Cardiac fibroblast (primary cell): ENCODE measurements at regions not wholly inside any gene's neighbourhood (a gene's known extent, or its start where the extent isn't known, plus 50 kb on each side); places are given as distances from the start of the nearest gene placed in this dataset.
A peak's percentile ranks its signal among the peaks of the same experiment; 100 is the strongest.

Experiments used
- DNase-seq, 2 donors: peaks; one replicate each; pipeline versions ENCODE4 v3.0.0 to v3.0.0-alpha.2; 2010; ENCODE audit warnings: low read depth in 2 of 2
- H3K4me3 ChIP-seq, 2 donors: replicated peaks in 1 of 2; 1 replicate in 1 of 2; 2 replicates in 1 of 2; pipeline ENCODE4 v1.5.1; 2011; ENCODE audit warnings: low read depth in 2 of 2, low read length in 2 of 2, mild to moderate bottlenecking in 2 of 2, moderate library complexity in 1 of 2
- TF ChIP-seq, protein P1 (sequence below): IDR thresholded peaks from one replicate; pipeline ENCODE4 v1.5.1; 2011; ENCODE audit warnings: low read depth, mild to moderate bottlenecking, low read length, inconsistent platforms

DNA sequence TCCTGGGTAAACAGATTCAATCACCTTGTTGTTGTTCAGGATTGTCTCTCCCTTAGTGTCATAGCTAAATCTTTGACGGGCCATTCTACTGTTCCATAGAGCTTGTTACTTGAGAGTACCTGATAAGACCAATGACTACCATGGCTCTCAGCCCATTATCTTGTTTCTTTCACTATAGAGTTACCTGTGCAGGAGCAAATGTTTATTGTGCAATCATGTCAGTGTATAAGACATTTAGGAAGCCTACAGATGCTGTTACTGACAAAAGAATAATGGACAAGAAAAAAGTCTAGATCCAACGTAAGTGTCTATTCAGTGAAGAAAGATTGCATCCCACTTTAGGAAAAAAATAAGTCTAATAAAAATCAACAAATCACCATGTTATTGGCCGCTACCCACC lies 1041.7 kb upstream of the AUTS2 start:
- DNase-seq, result no peak
- no peak overlapping the region for H3K4me3 ChIP-seq
- TF ChIP-seq, protein P1, sequence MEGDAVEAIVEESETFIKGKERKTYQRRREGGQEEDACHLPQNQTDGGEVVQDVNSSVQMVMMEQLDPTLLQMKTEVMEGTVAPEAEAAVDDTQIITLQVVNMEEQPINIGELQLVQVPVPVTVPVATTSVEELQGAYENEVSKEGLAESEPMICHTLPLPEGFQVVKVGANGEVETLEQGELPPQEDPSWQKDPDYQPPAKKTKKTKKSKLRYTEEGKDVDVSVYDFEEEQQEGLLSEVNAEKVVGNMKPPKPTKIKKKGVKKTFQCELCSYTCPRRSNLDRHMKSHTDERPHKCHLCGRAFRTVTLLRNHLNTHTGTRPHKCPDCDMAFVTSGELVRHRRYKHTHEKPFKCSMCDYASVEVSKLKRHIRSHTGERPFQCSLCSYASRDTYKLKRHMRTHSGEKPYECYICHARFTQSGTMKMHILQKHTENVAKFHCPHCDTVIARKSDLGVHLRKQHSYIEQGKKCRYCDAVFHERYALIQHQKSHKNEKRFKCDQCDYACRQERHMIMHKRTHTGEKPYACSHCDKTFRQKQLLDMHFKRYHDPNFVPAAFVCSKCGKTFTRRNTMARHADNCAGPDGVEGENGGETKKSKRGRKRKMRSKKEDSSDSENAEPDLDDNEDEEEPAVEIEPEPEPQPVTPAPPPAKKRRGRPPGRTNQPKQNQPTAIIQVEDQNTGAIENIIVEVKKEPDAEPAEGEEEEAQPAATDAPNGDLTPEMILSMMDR, result no peak

DNA sequence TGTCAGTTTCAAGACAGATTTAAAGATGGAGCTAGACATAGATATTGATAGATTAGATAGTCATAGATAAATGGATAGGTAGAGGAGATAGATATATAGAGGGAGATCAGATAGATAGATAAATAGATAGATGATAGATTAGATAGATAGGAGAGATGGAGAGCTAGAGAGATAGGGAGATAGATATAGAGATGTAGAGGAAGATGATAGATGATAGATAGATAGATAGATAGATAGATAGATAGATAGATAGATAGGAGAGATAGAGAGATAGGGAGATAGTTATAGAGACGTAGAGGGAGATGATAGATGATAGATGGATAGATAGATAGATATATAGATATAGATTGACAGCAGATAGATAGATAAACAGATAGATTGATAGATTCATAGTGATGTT lies 1038.8 kb upstream of the AUTS2 start:
- no peak for DNase-seq
- H3K4me3 ChIP-seq, result no peak overlapping the region
- TF ChIP-seq, protein P1, result no peak

DNA sequence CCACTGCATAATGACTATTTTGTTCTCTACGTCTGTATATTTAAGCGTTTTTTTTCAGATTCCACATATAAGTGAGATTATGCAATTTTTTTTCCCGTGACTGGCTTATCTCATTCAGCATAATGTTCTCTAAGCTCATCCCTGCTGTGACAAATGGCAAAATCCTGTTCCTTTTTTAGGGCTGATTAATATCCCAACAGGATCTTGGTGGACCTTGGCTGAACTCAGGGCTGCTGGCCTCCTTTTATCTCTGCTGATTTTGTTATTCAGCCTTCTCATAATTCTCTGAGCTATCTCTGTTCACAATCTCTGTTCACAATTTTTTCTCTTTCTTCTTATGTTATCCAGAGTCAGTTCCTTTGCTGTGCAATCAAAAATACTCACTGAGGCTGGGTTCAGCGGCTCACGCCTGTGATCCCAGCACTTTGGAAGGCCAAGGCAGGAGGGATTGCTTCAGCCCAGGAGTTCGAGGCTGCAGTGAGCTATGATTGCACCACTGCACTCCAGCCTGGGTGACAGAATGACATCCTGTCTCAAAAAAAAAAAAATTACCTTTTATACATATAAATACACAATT lies 1035.9 kb upstream of the AUTS2 start:
- DNase-seq, result peak in 1 of 2 donors; percentile 11
- TF ChIP-seq, protein P1, result no peak
- no peak overlapping the region for H3K4me3 ChIP-seq

DNA sequence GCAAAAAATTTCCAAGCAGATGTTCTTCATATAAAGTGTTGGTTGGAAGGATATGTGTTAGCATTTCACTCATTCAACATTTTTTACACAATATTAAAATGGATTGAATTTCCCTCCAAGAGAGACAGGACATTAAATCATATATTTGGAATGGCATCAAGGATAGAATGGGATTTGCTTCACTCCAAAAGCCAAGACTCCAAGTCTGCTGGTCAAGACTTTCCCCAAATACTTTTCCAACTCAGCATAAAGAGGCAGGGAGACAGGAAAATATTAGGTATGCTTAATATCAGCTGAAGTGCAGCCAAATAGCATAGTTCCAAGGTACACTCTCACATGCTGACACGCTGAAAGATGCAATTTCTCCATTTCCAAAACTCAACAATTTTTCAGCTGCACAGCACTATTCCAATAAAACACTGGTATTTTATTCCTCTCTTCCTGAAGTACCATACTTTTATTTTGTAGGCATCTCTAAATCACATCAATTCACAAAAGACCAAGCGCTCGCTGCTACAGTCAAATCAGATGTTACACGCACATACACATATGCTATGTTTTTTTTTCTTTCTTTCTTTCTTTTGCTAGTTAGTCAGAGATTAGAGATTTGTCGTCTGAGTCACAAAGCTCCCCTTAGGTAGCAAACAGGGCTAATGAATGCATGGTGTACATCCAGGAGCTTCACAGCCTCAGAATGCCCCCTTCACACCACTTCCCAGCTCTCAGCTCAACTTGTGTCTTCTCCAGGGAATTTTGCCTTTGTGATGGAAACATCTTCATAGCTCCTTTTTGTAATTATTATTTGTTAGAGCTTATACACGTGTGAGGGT lies 1033.8 kb upstream of the AUTS2 start:
- no peak overlapping the region for H3K4me3 ChIP-seq
- TF ChIP-seq, protein P1, result no peak
- DNase-seq, result no peak

DNA sequence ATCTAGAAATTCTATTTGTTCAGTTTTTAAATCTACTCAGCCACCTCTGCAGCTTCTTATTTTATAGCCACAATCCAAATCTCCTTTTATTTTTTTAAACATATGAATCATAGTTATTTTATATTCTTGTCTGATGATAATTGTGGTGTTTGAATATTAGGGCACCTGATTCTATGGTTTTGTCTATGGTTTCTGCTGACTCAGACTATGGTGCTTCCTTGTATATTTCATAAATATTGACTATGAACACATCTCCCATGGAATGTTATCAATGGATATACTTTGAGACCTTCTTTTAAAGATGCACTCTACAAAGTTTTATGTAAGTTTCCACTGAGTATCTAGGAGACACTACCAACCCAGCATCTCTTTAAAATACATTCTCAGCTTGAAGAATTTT lies 1027.0 kb upstream of the AUTS2 start:
- no peak for DNase-seq
- no peak overlapping the region for H3K4me3 ChIP-seq
- TF ChIP-seq, protein P1, result no peak

DNA sequence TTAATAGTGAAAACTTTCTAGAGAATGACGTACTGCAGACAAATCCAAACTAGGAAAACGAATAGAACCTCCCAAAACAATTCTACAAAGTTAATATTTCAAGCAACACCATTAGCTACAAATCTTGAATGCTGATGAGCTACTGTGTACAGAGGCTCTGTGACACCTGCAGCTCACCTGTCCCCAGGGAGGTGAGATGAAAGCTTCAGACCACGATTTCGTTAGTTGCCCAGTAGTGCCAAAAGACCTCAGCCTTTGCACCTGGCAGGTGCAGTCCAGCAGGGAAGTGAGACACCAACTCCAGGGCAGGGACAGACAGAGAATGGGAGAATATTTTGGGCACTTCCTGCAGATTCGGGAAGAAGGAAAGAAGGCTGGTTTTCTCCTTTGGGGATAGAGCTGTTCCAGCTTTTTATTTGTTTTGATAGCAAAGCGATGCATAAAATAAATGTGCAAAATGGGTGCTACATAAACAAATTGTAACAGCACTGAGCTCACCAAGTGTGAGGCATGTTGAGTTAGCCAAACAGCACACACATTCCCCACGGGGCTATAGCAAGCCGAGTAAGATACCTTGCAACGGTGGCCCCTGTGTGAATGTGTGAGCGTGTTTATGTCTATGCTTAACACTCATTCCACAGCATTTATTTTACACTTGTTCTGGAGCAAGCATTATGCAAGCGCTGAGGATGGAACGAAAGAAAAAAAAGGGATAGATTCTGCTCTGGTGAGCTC lies 1024.8 kb upstream of the AUTS2 start:
- no peak for DNase-seq
- TF ChIP-seq, protein P1, result no peak
- H3K4me3 ChIP-seq, result no peak overlapping the region
